Mesenchymal stem cell (in vitro differentiated cells and primary cell): ENCODE measurements at regions not wholly inside any gene's neighbourhood (a gene's known extent, or its start where the extent isn't known, plus 50 kb on each side); places are given as distances from the start of the nearest gene placed in this dataset.

Experiments used
- DNase-seq: peaks from one replicate; pipeline ENCODE4 v3.0.0-alpha.2; 2013
- H2AFZ ChIP-seq: one replicate; pipeline ENCODE4 v1.6.1; 2013; ENCODE audit warnings: low read depth, mild to moderate bottlenecking, control low read depth, inconsistent platforms, low read length, moderate library complexity
- H2AK5ac ChIP-seq: 2 replicates; pipeline ENCODE4 v1.6.1; 2013; ENCODE audit warnings: low read length, moderate library complexity, mild to moderate bottlenecking, inconsistent platforms; ENCODE audit not compliant: severe bottlenecking
- H2BK120ac ChIP-seq: one replicate; pipeline ENCODE4 v1.6.1; 2013; ENCODE audit warnings: low read depth, mild to moderate bottlenecking, inconsistent platforms, low read length, moderate library complexity
- H2BK12ac ChIP-seq, 2 experiments: one replicate each; pipeline ENCODE4 v1.6.1; 2013; ENCODE audit warnings: inconsistent platforms in 2 of 2, low read length in 2 of 2, mild to moderate bottlenecking in 2 of 2, moderate library complexity in 2 of 2, control low read depth in 1 of 2
- H2BK15ac ChIP-seq: one replicate; pipeline ENCODE4 v1.6.1; 2013; ENCODE audit warnings: mild to moderate bottlenecking, low read depth, inconsistent platforms; ENCODE audit not compliant: poor library complexity, severe bottlenecking
- H2BK5ac ChIP-seq: 2 replicates; pipeline ENCODE4 v1.6.1; 2013; ENCODE audit warnings: low read depth, mild to moderate bottlenecking, low read length, control low read depth, inconsistent platforms; ENCODE audit not compliant: poor library complexity, severe bottlenecking
- H3K14ac ChIP-seq, 2 experiments: one replicate each; pipeline ENCODE4 v1.6.1; 2013; ENCODE audit warnings: inconsistent platforms in 2 of 2, low read length in 2 of 2, control low read depth in 1 of 2, mild to moderate bottlenecking in 1 of 2, moderate library complexity in 1 of 2
- H3K18ac ChIP-seq, 2 experiments: one replicate each; pipeline ENCODE4 v1.6.1; 2013; ENCODE audit warnings: inconsistent platforms in 2 of 2, low read length in 2 of 2, control low read depth in 1 of 2, low read depth in 1 of 2, mild to moderate bottlenecking in 1 of 2
- H3K23ac ChIP-seq, 2 experiments: one replicate each; pipeline ENCODE4 v1.6.1; 2013; ENCODE audit warnings: inconsistent platforms in 2 of 2, low read length in 2 of 2, mild to moderate bottlenecking in 2 of 2, moderate library complexity in 2 of 2, control low read depth in 1 of 2
- H3K27ac ChIP-seq: 2 replicates; pipeline ENCODE4 v1.5.1; 2013; ENCODE audit warnings: mild to moderate bottlenecking, moderate library complexity, low read length, control low read depth, inconsistent platforms; ENCODE audit not compliant: poor library complexity, severe bottlenecking
- H3K27me3 ChIP-seq, 2 experiments: 2 replicates each; pipeline versions ENCODE4 v1.6.1 to v1.7.0; 2013; ENCODE audit warnings: low read length in 2 of 2, mild to moderate bottlenecking in 2 of 2, moderate library complexity in 2 of 2, control low read depth in 1 of 2, inconsistent platforms in 1 of 2; ENCODE audit not compliant: control insufficient read depth in 1 of 2, insufficient read depth in 1 of 2
- H3K36me3 ChIP-seq, 2 experiments: 2 replicates each; pipeline versions ENCODE4 v1.6.1 to v1.7.0; 2013; ENCODE audit warnings: low read length in 2 of 2, control low read depth in 1 of 2, inconsistent platforms in 1 of 2, low read depth in 1 of 2, mild to moderate bottlenecking in 1 of 2; ENCODE audit not compliant: insufficient read depth in 2 of 2, control insufficient read depth in 1 of 2
- H3K4ac ChIP-seq, 2 experiments: one replicate each; pipeline ENCODE4 v1.6.1; 2013; ENCODE audit warnings: inconsistent platforms in 2 of 2, low read length in 2 of 2, mild to moderate bottlenecking in 2 of 2, moderate library complexity in 2 of 2, control low read depth in 1 of 2, low read depth in 1 of 2
- H3K4me1 ChIP-seq: 2 replicates; pipeline ENCODE4 v1.6.1; 2013; ENCODE audit warnings: low read depth, low read length, control low read depth; ENCODE audit not compliant: control insufficient read depth, insufficient read depth
- H3K4me2 ChIP-seq: 2 replicates; pipeline ENCODE4 v1.6.1; 2013; ENCODE audit warnings: low read length, mild to moderate bottlenecking, inconsistent platforms; ENCODE audit not compliant: poor library complexity, severe bottlenecking
- H3K4me3 ChIP-seq, 2 experiments: 2 replicates each; pipeline versions ENCODE4 v1.5.1 to v1.7.0; 2013; ENCODE audit warnings: low read length in 2 of 2, mild to moderate bottlenecking in 2 of 2, control low read depth in 1 of 2, low read depth in 1 of 2; ENCODE audit not compliant: insufficient read depth in 1 of 2
- H3K79me1 ChIP-seq: replicated peaks from 2 replicates; pipeline ENCODE4 v1.6.1; 2013; ENCODE audit warnings: mild to moderate bottlenecking, control low read depth, low read length, inconsistent platforms; ENCODE audit not compliant: poor library complexity, severe bottlenecking
- H3K9ac ChIP-seq: 2 replicates; pipeline ENCODE4 v1.7.0; 2013; ENCODE audit warnings: mild to moderate bottlenecking, low read length, moderate library complexity
- H3K9me3 ChIP-seq: 2 replicates; pipeline ENCODE4 v1.7.0; 2013; ENCODE audit warnings: mild to moderate bottlenecking, low read length; ENCODE audit not compliant: control insufficient read depth
- H4K8ac ChIP-seq: one replicate; pipeline ENCODE4 v1.6.1; 2013; ENCODE audit warnings: inconsistent platforms, mild to moderate bottlenecking, low read length, moderate library complexity
- H4K91ac ChIP-seq: one replicate; pipeline ENCODE4 v1.6.1; 2013; ENCODE audit warnings: mild to moderate bottlenecking, low read length, inconsistent platforms
- WGBS: methylation state at CpG from one replicate; pipeline ENCODE4 v1.1.7; 2013; ENCODE audit warnings: mixed read lengths; 5-methylcytosine and 5-hydroxymethylcytosine counted together

DNA sequence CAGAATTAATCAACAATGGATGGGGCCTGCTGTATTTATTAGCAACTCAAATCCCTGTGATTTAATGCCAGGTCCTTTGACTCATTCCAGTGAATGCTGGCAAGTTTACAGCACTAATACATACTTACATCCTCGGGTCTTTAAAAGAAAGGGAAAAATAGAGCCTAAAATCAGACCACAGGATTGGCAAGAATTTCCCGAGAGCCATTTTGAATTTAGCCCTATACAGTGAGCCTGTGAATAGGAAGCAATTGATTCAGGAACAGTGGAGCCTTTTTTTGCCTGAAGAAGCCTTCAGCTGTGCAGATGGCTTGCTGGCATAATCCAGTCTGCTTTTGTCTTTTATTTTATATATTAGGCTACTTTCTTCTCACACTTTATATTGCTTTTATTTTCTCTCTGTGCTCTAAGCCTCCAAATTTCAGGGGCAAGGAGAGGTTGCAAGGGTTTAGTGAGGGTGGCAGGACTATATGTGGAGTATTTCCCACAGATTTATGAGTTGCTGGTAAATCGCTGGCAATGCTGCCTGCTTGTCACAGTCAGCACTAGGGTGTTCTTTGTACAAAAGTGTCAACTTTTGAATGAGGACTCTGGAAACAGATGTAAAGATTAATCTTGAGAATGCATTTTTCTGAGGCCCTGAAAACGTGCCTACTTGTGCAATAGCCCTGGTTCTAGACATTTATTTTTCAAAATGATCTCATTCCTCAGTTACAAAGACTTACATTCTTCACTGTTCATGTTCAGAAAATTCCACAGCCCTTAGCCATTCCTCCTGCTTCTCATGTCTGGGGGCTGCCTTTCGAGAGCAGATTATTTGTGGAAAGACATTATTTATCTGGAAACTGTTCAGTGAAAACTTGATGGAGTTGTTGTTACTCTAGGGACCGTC lies 303.5 kb downstream of the SPRY1 start:
- no peak overlapping the region for H3K14ac ChIP-seq
- peak overlapping the region; percentile 87 for H2BK5ac ChIP-seq
- no peaks in the 10 kb centered on the region for H3K36me3 ChIP-seq
- H3K4ac ChIP-seq = peak overlapping the region in 1 of 2 experiments; percentile 75
- peak overlapping the region; percentile 37 to 81 for H3K18ac ChIP-seq
- peak overlapping the region; percentile 39 for H4K91ac ChIP-seq
- peak overlapping the region in 1 of 2 experiments; percentile 65 for H3K4me3 ChIP-seq
- peak overlapping the region; percentile 84 for H3K9ac ChIP-seq
- no peaks in the 10 kb centered on the region for H3K27me3 ChIP-seq
- peak overlapping the region; percentile 11 for H3K4me2 ChIP-seq
- WGBS = 6% methylated on average over 5 of the region's 6 CpGs
- H4K8ac ChIP-seq = peak overlapping the region; percentile 91
- peak; percentile 88 for DNase-seq
- H3K79me1 ChIP-seq = no peaks in the 10 kb centered on the region
- no peaks in the 10 kb centered on the region for H3K9me3 ChIP-seq
- H2BK120ac ChIP-seq = peak overlapping the region; percentile 64
- H2AFZ ChIP-seq = no peak overlapping the region
- no peaks in the 10 kb centered on the region for H3K4me1 ChIP-seq
- H2BK12ac ChIP-seq = peak overlapping the region in 1 of 2 experiments; percentile 59
- H2BK15ac ChIP-seq = no peak overlapping the region
- H3K23ac ChIP-seq = no peak overlapping the region
- peak overlapping the region; percentile 12 for H2AK5ac ChIP-seq
- peak overlapping the region; percentile 94 for H3K27ac ChIP-seq

DNA sequence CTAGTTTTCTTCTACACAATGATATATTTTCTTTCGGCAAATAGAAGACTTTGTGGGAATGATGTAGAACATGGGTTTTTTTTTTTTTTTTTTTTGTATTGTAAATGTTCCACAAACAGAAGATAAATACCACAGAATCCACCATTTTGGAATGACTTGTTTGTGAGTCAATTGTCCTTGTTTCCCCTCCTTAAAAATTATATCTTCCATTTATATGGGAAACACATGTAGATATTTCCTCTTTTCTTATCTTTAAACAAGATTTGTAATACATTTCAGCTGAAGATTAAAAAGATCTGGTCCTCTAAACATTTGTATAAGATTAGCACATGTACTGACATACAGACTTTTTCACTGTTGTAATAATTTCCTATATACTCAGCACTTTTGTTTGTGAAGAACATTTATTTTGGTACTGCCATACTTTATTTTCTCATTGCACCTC lies 304.6 kb downstream of the SPRY1 start:
- H3K14ac ChIP-seq = no peak overlapping the region
- H3K23ac ChIP-seq = no peak overlapping the region
- no peak overlapping the region for H4K91ac ChIP-seq
- H3K4me3 ChIP-seq = peak overlapping the region in 1 of 2 experiments; percentile 65
- H3K9ac ChIP-seq = peak overlapping the region; percentile 84
- H2AFZ ChIP-seq = no peak overlapping the region
- H2AK5ac ChIP-seq = no peak overlapping the region
- H2BK120ac ChIP-seq = no peak overlapping the region
- H3K36me3 ChIP-seq = no peaks in the 10 kb centered on the region
- H2BK12ac ChIP-seq = no peak overlapping the region
- H3K27me3 ChIP-seq = no peaks in the 10 kb centered on the region
- no CpG with 5 or more reads among the region's 1 CpG for WGBS
- H3K79me1 ChIP-seq = no peaks in the 10 kb centered on the region
- no peak overlapping the region for H2BK5ac ChIP-seq
- no peak overlapping the region for H3K18ac ChIP-seq
- no peak for DNase-seq
- no peak overlapping the region for H3K4ac ChIP-seq
- no peak overlapping the region for H3K27ac ChIP-seq
- no peaks in the 10 kb centered on the region for H3K9me3 ChIP-seq
- no peak overlapping the region for H4K8ac ChIP-seq
- H3K4me2 ChIP-seq = no peak overlapping the region
- no peaks in the 10 kb centered on the region for H3K4me1 ChIP-seq
- no peak overlapping the region for H2BK15ac ChIP-seq

DNA sequence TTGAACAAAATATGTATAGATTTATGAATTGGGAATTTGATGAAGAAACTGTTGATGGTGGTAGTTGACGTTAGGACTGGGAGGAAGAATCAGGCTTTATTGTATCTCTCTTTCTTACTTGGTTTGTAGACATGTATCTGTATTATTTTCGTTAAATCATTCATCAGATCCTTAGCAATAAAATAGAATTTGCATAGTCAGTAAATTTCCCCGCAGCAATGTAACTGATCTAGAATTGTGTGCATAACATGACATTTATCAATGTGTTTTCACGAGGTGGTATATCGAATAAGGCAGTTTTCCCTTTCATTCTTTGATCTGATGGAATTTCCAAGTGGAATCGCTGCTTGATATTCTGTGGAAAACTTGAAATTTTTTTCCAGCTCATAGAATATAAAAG lies 308.8 kb downstream of the SPRY1 start:
- H3K4me1 ChIP-seq = no peaks in the 10 kb centered on the region
- no peak overlapping the region for H2BK15ac ChIP-seq
- H3K23ac ChIP-seq = no peak overlapping the region
- no peak overlapping the region for H4K8ac ChIP-seq
- no peak for DNase-seq
- H2BK120ac ChIP-seq = no peak overlapping the region
- no peak overlapping the region for H3K4ac ChIP-seq
- no peak overlapping the region for H2BK5ac ChIP-seq
- H3K79me1 ChIP-seq = no peaks in the 10 kb centered on the region
- no peak overlapping the region for H2BK12ac ChIP-seq
- WGBS = no CpG with 5 or more reads among the region's 6 CpGs
- H2AFZ ChIP-seq = no peak overlapping the region
- H2AK5ac ChIP-seq = no peak overlapping the region
- no peaks in the 10 kb centered on the region for H3K36me3 ChIP-seq
- H3K14ac ChIP-seq = no peak overlapping the region
- H3K4me3 ChIP-seq = no peak overlapping the region
- no peak overlapping the region for H4K91ac ChIP-seq
- no peaks in the 10 kb centered on the region for H3K27me3 ChIP-seq
- no peaks in the 10 kb centered on the region for H3K9me3 ChIP-seq
- H3K27ac ChIP-seq = no peak overlapping the region
- H3K4me2 ChIP-seq = no peak overlapping the region
- H3K9ac ChIP-seq = no peak overlapping the region
- no peak overlapping the region for H3K18ac ChIP-seq

DNA sequence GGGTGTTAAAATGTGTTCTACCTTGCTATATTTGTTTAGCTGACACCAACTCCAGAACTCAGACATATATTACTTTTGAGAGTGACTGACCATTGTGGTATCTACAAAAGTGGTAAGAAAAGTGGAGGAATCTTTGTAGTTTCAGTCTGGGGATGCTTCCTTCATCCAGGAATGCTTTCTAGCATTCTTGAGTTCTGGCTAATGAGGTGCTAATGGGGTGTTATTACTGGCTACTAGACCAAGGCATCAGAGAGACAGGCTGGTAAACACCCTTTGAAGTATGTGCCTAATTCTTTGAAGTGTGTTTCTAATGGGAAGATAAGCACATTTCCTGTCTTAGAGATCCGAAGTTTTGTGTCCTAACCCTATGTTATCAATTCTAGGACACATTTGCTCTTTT lies 310.4 kb downstream of the SPRY1 start:
- Histone ChIP-seq H3K14ac (no peak overlapping the region), H3K4me3 (no peak overlapping the region), H4K8ac (no peak overlapping the region), H3K27me3 (no peaks in the 10 kb centered on the region), H3K79me1 (no peaks in the 10 kb centered on the region), H3K9me3 (no peaks in the 10 kb centered on the region), H3K4me2 (no peak overlapping the region), H3K27ac (peak overlapping the region; percentile 82), H3K4me1 (no peaks in the 10 kb centered on the region), H2AK5ac (peak overlapping the region; percentile 39), H2BK15ac (no peak overlapping the region), H4K91ac (no peak overlapping the region), H3K36me3 (no peaks in the 10 kb centered on the region), H3K18ac (no peak overlapping the region), H2BK5ac (peak overlapping the region; percentile 24), H2AFZ (no peak overlapping the region), H3K23ac (no peak overlapping the region), H3K9ac (no peak overlapping the region), H3K4ac (no peak overlapping the region), H2BK12ac (no peak overlapping the region), H2BK120ac (no peak overlapping the region)
- no peak for DNase-seq
- 0% methylated on average over 1 of the region's 1 CpG for WGBS
